GM18502 (cell line): ENCODE measurements at regions not wholly inside any gene's neighbourhood (a gene's known extent, or its start where the extent isn't known, plus 50 kb on each side); places are given as distances from the start of the nearest gene placed in this dataset.
"Not testable (repeated sequence)": the region's sequence is repeated elsewhere in the genome, so short reads cannot be mapped to it uniquely, and the experiment has no call there.

Experiments used
- ATAC-seq: cut with Tn5 transposase; IDR thresholded peaks from one replicate; pipeline ENCODE4 v1.9.1; 2021; ENCODE audit warnings: mild to moderate bottlenecking; ENCODE audit not compliant: unreplicated experiment, poor library complexity

GRCh38 chr3:109784852-109785631 is 447.7 kb upstream of the DPPA4 start:
- ATAC-seq, result no peak

GRCh38 chr3:109803274-109803673 is 465.9 kb upstream of the DPPA4 start:
- ATAC-seq, result no peak

- no peak for ATAC-seq
These were observed 467.4 kb upstream of the DPPA4 start for GRCh38 chr3:109804697-109805096.

- ATAC-seq, result peak; percentile 84
These were observed 469.6 kb upstream of the DPPA4 start for GRCh38 chr3:109806929-109807328.

GRCh38 chr3:109809513-109809912 is 472.2 kb upstream of the DPPA4 start:
- ATAC-seq, result no peak

- no peak for ATAC-seq
These were observed 480.7 kb upstream of the DPPA4 start for GRCh38 chr3:109818081-109818480.

- ATAC-seq, result no peak
These were observed 482.4 kb upstream of the DPPA4 start for GRCh38 chr3:109819734-109820133.

- no peak for ATAC-seq
These were observed 488.8 kb upstream of the DPPA4 start for GRCh38 chr3:109825971-109826810.

GRCh38 chr3:109831403-109831802 is 494.1 kb upstream of the DPPA4 start:
- ATAC-seq, result no peak

- ATAC-seq, result no peak
These were observed 498.6 kb upstream of the DPPA4 start for GRCh38 chr3:109835958-109836357.

GRCh38 chr3:109851854-109852253 is 514.5 kb upstream of the DPPA4 start:
- no peak for ATAC-seq

- ATAC-seq, result no peak
These were observed 514.9 kb upstream of the DPPA4 start for GRCh38 chr3:109852283-109852682.

- ATAC-seq, result no peak
These were observed 515.9 kb upstream of the DPPA4 start for GRCh38 chr3:109853077-109853731.

GRCh38 chr3:109863701-109864100 is 526.4 kb upstream of the DPPA4 start:
- ATAC-seq, result no peak

GRCh38 chr3:109864452-109864851 is 527.1 kb upstream of the DPPA4 start:
- ATAC-seq, result no peak

GRCh38 chr3:109869586-109869985 is 532.2 kb upstream of the DPPA4 start:
- ATAC-seq, result no peak

GRCh38 chr3:109874896-109875708 is 537.8 kb upstream of the DPPA4 start:
- ATAC-seq, result no peak

GRCh38 chr3:109877616-109878015 is 540.3 kb upstream of the DPPA4 start:
- ATAC-seq, result not testable (repeated sequence)

- no peak for ATAC-seq
These were observed 544.8 kb upstream of the DPPA4 start for GRCh38 chr3:109882144-109882543.

- ATAC-seq, result no peak
These were observed 549.9 kb upstream of the DPPA4 start for GRCh38 chr3:109887293-109887692.
